SK-N-SH (cell line): ENCODE measurements at regions not wholly inside any gene's neighbourhood (a gene's known extent, or its start where the extent isn't known, plus 50 kb on each side); places are given as distances from the start of the nearest gene placed in this dataset.

Experiments
- CHD2 ChIP-seq: fragments of 150-350 bp; IDR thresholded peaks from 2 replicates; pipeline ENCODE4 v1.6.1; 2018; ENCODE audit warnings: low read length; ENCODE audit not compliant: partially characterized antibody
- CTCF ChIP-seq: fragments of 200-600 bp; sonication (generic); IDR thresholded peaks from 2 replicates; pipeline ENCODE4 v1.6.1; 2017; ENCODE audit warnings: antibody characterized with exemption, mild to moderate bottlenecking, moderate library complexity
- ELF1 ChIP-seq: IDR thresholded peaks from 2 replicates; pipeline ENCODE4 v1.4.0; 2012
- EP300 ChIP-seq, 2 experiments: IDR thresholded peaks; 2 replicates each; pipeline versions ENCODE4 v1.4.0 to v1.6.1; 2012; ENCODE audit warnings: borderline replicate concordance in 1 of 2, low read depth in 1 of 2, low read length in 1 of 2
- EZH2phosphoT487 ChIP-seq: fragments of 200-600 bp; sonication (generic); IDR thresholded peaks from 2 replicates; pipeline ENCODE4 v1.6.1; 2017; ENCODE audit warnings: low read depth, mixed run types, mild to moderate bottlenecking, antibody characterized with exemption, moderate library complexity, borderline replicate concordance
- FOXM1 ChIP-seq: IDR thresholded peaks from 2 replicates; pipeline ENCODE4 v1.4.0; 2012; ENCODE audit warnings: low read depth, mild to moderate bottlenecking
- NRF1 ChIP-seq: IDR thresholded peaks from 2 replicates; pipeline ENCODE4 v1.6.1; 2012; ENCODE audit warnings: low read depth, mild to moderate bottlenecking, low read length
- POLR2AphosphoS5 ChIP-seq: IDR thresholded peaks from 2 replicates; pipeline ENCODE4 v1.6.1; 2012; ENCODE audit warnings: low read depth, low read length
- RAD21 ChIP-seq: IDR thresholded peaks from 2 replicates; pipeline ENCODE4 v1.6.1; 2012; ENCODE audit warnings: mild to moderate bottlenecking, low read length
- REST ChIP-seq: IDR thresholded peaks from 2 replicates; pipeline ENCODE4 v1.6.1; 2012; ENCODE audit warnings: mild to moderate bottlenecking, low read depth, low read length, moderate library complexity
- SMC3 ChIP-seq: IDR thresholded peaks from 2 replicates; pipeline ENCODE4 v1.6.1; 2012; ENCODE audit warnings: low read depth, low read length, improper control_type of control experiment
- TAF1 ChIP-seq: IDR thresholded peaks from 2 replicates; pipeline ENCODE4 v1.6.1; 2012; ENCODE audit warnings: low read depth, mild to moderate bottlenecking, low read length, moderate library complexity, borderline replicate concordance
- ZBTB33 ChIP-seq: IDR thresholded peaks from 2 replicates; pipeline ENCODE4 v1.4.0; 2012; ENCODE audit warnings: low read depth, borderline replicate concordance
- TF ChIP-seq, protein P1 (sequence below): IDR thresholded peaks from 2 replicates; pipeline ENCODE4; 2012

GRCh38 chr1:218604217-218604616, 259.1 kb downstream of the TGFB2 start:
- TF ChIP-seq CTCF (no peak), TAF1 (no peak), SMC3 (no peak), ZBTB33 (no peak), EZH2phosphoT487 (no peak), ELF1 (no peak), RAD21 (no peak), POLR2AphosphoS5 (no peak), CHD2 (no peak), EP300 (IDR thresholded peaks at IDR 0.05; ENCODE audit: borderline replicate concordance in 1 of 2, low read depth in 1 of 2, low read length in 1 of 2) (no peak), NRF1 (no peak), REST (no peak), FOXM1 (no peak)
- TF ChIP-seq, protein P1, sequence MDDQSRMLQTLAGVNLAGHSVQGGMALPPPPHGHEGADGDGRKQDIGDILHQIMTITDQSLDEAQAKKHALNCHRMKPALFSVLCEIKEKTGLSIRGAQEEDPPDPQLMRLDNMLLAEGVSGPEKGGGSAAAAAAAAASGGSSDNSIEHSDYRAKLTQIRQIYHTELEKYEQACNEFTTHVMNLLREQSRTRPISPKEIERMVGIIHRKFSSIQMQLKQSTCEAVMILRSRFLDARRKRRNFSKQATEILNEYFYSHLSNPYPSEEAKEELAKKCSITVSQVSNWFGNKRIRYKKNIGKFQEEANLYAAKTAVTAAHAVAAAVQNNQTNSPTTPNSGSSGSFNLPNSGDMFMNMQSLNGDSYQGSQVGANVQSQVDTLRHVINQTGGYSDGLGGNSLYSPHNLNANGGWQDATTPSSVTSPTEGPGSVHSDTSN: no peak
